ENCODE measurements at regions not wholly inside any gene's neighbourhood (a gene's known extent, or its start where the extent isn't known, plus 50 kb on each side); places are given as distances from the start of the nearest gene placed in this dataset.

- no peaks in the 10 kb centered on the region for H3K27me3 ChIP-seq (ENCODE audit: insufficient read depth, low read length, poor library complexity)
- no peaks in the 10 kb centered on the region for H3K36me3 ChIP-seq (ENCODE audit: insufficient read depth, low read length)
- no peak for DNase-seq
These were observed 99.9 kb upstream of the PLSCR4 start for GRCh38 chr3:146350852-146351251.

GRCh38 chr3:146345900-146346299 is 95.0 kb upstream of the PLSCR4 start:
- Histone ChIP-seq H3K27ac (ENCODE audit: low read length) (no peak overlapping the region), H3K36me3 (ENCODE audit: insufficient read depth, low read length) (no peaks in the 10 kb centered on the region), H3K4me1 (ENCODE audit: insufficient read depth, low read length) (no peaks in the 10 kb centered on the region), H3K9me3 (ENCODE audit: insufficient read depth, low read length, severe bottlenecking) (no peaks in the 10 kb centered on the region), H3K27me3 (ENCODE audit: insufficient read depth, low read length, poor library complexity) (no peaks in the 10 kb centered on the region), H3K4me3 (ENCODE audit: low read depth in 1 of 2, low read length in 2 of 2) (no peak overlapping the region), H3K4me2 (ENCODE audit: insufficient read depth, low read length) (no peak overlapping the region), H4K20me1 (ENCODE audit: insufficient read depth, low read length) (no peaks in the 10 kb centered on the region), H3K9ac (ENCODE audit: low read depth, low read length) (no peak overlapping the region), H2AFZ (ENCODE audit: low read depth, low read length) (no peak overlapping the region), H3K79me2 (ENCODE audit: insufficient read depth, low read length) (no peaks in the 10 kb centered on the region)
- TF ChIP-seq CTCF (IDR thresholded peaks at IDR 0.05; ENCODE audit: borderline replicate concordance, extremely low read depth, low read length, poor library complexity, severe bottlenecking): no peak
- no peak for TF ChIP-seq EZH2 (IDR thresholded peaks at IDR 0.05; ENCODE audit: borderline replicate concordance, low read depth, low read length, severe bottlenecking)
- ATAC-seq (ENCODE audit: insufficient read depth, low read depth) (no peak), DNase-seq (no peak)

More at GRCh38 chr3:146350852-146351251, 99.9 kb upstream of the PLSCR4 start:
- Histone ChIP-seq H3K4me3 (ENCODE audit: low read depth in 1 of 2, low read length in 2 of 2) (no peak overlapping the region), H3K79me2 (ENCODE audit: insufficient read depth, low read length) (no peaks in the 10 kb centered on the region), H3K9me3 (ENCODE audit: insufficient read depth, low read length, severe bottlenecking) (no peaks in the 10 kb centered on the region), H3K4me1 (ENCODE audit: insufficient read depth, low read length) (no peaks in the 10 kb centered on the region), H2AFZ (ENCODE audit: low read depth, low read length) (no peak overlapping the region), H3K27ac (ENCODE audit: low read length) (no peak overlapping the region), H4K20me1 (ENCODE audit: insufficient read depth, low read length) (no peaks in the 10 kb centered on the region), H3K4me2 (ENCODE audit: insufficient read depth, low read length) (no peak overlapping the region), H3K9ac (ENCODE audit: low read depth, low read length) (no peak overlapping the region)
- no peak for ATAC-seq (ENCODE audit: insufficient read depth, low read depth)
- no peak for TF ChIP-seq CTCF (IDR thresholded peaks at IDR 0.05; ENCODE audit: borderline replicate concordance, extremely low read depth, low read length, poor library complexity, severe bottlenecking)
- no peak for TF ChIP-seq EZH2 (IDR thresholded peaks at IDR 0.05; ENCODE audit: borderline replicate concordance, low read depth, low read length, severe bottlenecking)

GRCh38 chr3:146343551-146343950 is 92.6 kb upstream of the PLSCR4 start:
- no peaks in the 10 kb centered on the region for H3K79me2 ChIP-seq (ENCODE audit: insufficient read depth, low read length)
- H3K27ac ChIP-seq (ENCODE audit: low read length): no peak overlapping the region
- H3K4me1 ChIP-seq (ENCODE audit: insufficient read depth, low read length): no peaks in the 10 kb centered on the region
- no peaks in the 10 kb centered on the region for H3K27me3 ChIP-seq (ENCODE audit: insufficient read depth, low read length, poor library complexity)
- DNase-seq: no peak
- H3K9me3 ChIP-seq (ENCODE audit: insufficient read depth, low read length, severe bottlenecking): no peaks in the 10 kb centered on the region
- H2AFZ ChIP-seq (ENCODE audit: low read depth, low read length): no peak overlapping the region
- H3K9ac ChIP-seq (ENCODE audit: low read depth, low read length): no peak overlapping the region
- H3K36me3 ChIP-seq (ENCODE audit: insufficient read depth, low read length): no peaks in the 10 kb centered on the region
- TF ChIP-seq CTCF (IDR thresholded peaks at IDR 0.05; ENCODE audit: borderline replicate concordance, extremely low read depth, low read length, poor library complexity, severe bottlenecking) (no peak), EZH2 (IDR thresholded peaks at IDR 0.05; ENCODE audit: borderline replicate concordance, low read depth, low read length, severe bottlenecking) (no peak)
- ATAC-seq (ENCODE audit: insufficient read depth, low read depth): no peak
- H4K20me1 ChIP-seq (ENCODE audit: insufficient read depth, low read length): no peaks in the 10 kb centered on the region
- no peak overlapping the region for H3K4me3 ChIP-seq (ENCODE audit: low read depth in 1 of 2, low read length in 2 of 2)
- H3K4me2 ChIP-seq (ENCODE audit: insufficient read depth, low read length): no peak overlapping the region

GRCh38 chr3:146342989-146343388 is 92.1 kb upstream of the PLSCR4 start:
- no peak overlapping the region for H3K9ac ChIP-seq (ENCODE audit: low read depth, low read length)
- H3K79me2 ChIP-seq (ENCODE audit: insufficient read depth, low read length): no peaks in the 10 kb centered on the region
- no peak overlapping the region for H3K4me3 ChIP-seq (ENCODE audit: low read depth in 1 of 2, low read length in 2 of 2)
- H3K4me2 ChIP-seq (ENCODE audit: insufficient read depth, low read length): no peak overlapping the region
- no peaks in the 10 kb centered on the region for H3K9me3 ChIP-seq (ENCODE audit: insufficient read depth, low read length, severe bottlenecking)
- TF ChIP-seq EZH2 (IDR thresholded peaks at IDR 0.05; ENCODE audit: borderline replicate concordance, low read depth, low read length, severe bottlenecking) (no peak), CTCF (IDR thresholded peaks at IDR 0.05; ENCODE audit: borderline replicate concordance, extremely low read depth, low read length, poor library complexity, severe bottlenecking) (no peak)
- no peaks in the 10 kb centered on the region for H3K27me3 ChIP-seq (ENCODE audit: insufficient read depth, low read length, poor library complexity)
- no peaks in the 10 kb centered on the region for H4K20me1 ChIP-seq (ENCODE audit: insufficient read depth, low read length)
- H2AFZ ChIP-seq (ENCODE audit: low read depth, low read length): no peak overlapping the region
- DNase-seq (no peak), ATAC-seq (ENCODE audit: insufficient read depth, low read depth) (no peak)
- no peak overlapping the region for H3K27ac ChIP-seq (ENCODE audit: low read length)
- no peaks in the 10 kb centered on the region for H3K36me3 ChIP-seq (ENCODE audit: insufficient read depth, low read length)
- H3K4me1 ChIP-seq (ENCODE audit: insufficient read depth, low read length): no peaks in the 10 kb centered on the region

Data from DND-41 (cell line).